Stimulated activated naive CD8-positive, alpha-beta T cell treated with anti-CD3 and anti-CD28 coated beads, Interleukin-15, Interleukin-2, amounts not matched to agents 100 ng/mL and 50 ng/mL, for 24 hours (primary cell): ENCODE measurements at regions not wholly inside any gene's neighbourhood (a gene's known extent, or its start where the extent isn't known, plus 50 kb on each side); places are given as distances from the start of the nearest gene placed in this dataset.

Source experiments
- H3K27ac Mint-ChIP-seq: one replicate; pipeline ENCODE4 v1.8.0; 2021; ENCODE audit warnings: mild to moderate bottlenecking, mixed read lengths
- H3K27me3 Mint-ChIP-seq: one replicate; pipeline ENCODE4 v1.8.0; 2021; ENCODE audit warnings: mixed read lengths
- H3K36me3 Mint-ChIP-seq: one replicate; pipeline ENCODE4 v1.8.0; 2021; ENCODE audit warnings: low read depth, mixed read lengths
- H3K4me1 Mint-ChIP-seq: one replicate; pipeline ENCODE4 v1.8.0; 2021; ENCODE audit warnings: low read depth, mixed read lengths
- H3K4me3 Mint-ChIP-seq: one replicate; pipeline ENCODE4 v1.8.0; 2021; ENCODE audit warnings: mild to moderate bottlenecking, mixed read lengths
- H3K9me3 Mint-ChIP-seq: one replicate; pipeline ENCODE4 v1.8.0; 2021; ENCODE audit warnings: mixed read lengths

- Mint-ChIP-seq H3K36me3 (no peaks in the 10 kb centered on the region), H3K27ac (no peak overlapping the region), H3K4me1 (no peaks in the 10 kb centered on the region), H3K9me3 (no peaks in the 10 kb centered on the region), H3K27me3 (no peaks in the 10 kb centered on the region), H3K4me3 (no peak overlapping the region)
Observed at GRCh38 chr18:55868909-55869308, 280.9 kb upstream of the TCF4 start.

GRCh38 chr18:55866886-55867285 is 278.9 kb upstream of the TCF4 start:
- H3K4me1 Mint-ChIP-seq: no peaks in the 10 kb centered on the region
- H3K4me3 Mint-ChIP-seq: no peak overlapping the region
- H3K9me3 Mint-ChIP-seq: no peaks in the 10 kb centered on the region
- H3K27me3 Mint-ChIP-seq: no peaks in the 10 kb centered on the region
- no peak overlapping the region for H3K27ac Mint-ChIP-seq
- H3K36me3 Mint-ChIP-seq: no peaks in the 10 kb centered on the region

GRCh38 chr18:55866006-55866405 is 278.0 kb upstream of the TCF4 start:
- no peaks in the 10 kb centered on the region for H3K4me1 Mint-ChIP-seq
- no peak overlapping the region for H3K27ac Mint-ChIP-seq
- no peaks in the 10 kb centered on the region for H3K36me3 Mint-ChIP-seq
- no peaks in the 10 kb centered on the region for H3K9me3 Mint-ChIP-seq
- no peaks in the 10 kb centered on the region for H3K27me3 Mint-ChIP-seq
- no peak overlapping the region for H3K4me3 Mint-ChIP-seq

DNA sequence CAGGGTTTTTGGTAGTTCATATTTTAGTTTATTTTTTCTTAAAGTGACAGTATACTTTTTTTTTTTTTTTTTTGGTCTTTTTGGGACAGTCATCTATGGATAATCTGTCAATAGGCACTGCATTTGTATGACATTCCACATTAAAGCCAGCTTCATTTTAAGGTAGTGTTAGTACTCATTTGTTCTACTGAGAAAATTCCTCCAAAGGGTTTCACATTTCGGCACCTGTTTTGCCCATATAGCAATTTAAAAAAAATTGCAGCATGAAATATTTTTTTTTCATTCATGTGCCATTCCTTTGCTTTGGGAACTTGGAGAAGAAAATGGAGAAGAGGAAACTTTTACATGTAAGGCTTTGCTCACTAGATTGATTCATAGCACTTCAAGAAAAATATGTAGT is 276.3 kb upstream of the TCF4 start:
- Mint-ChIP-seq H3K4me1 (no peaks in the 10 kb centered on the region), H3K9me3 (no peaks in the 10 kb centered on the region), H3K27me3 (no peaks in the 10 kb centered on the region), H3K36me3 (no peaks in the 10 kb centered on the region), H3K4me3 (no peak overlapping the region), H3K27ac (no peak overlapping the region)

GRCh38 chr18:55863876-55864275 is 275.9 kb upstream of the TCF4 start:
- Mint-ChIP-seq H3K36me3 (no peaks in the 10 kb centered on the region), H3K27ac (no peak overlapping the region), H3K4me1 (no peaks in the 10 kb centered on the region), H3K4me3 (no peak overlapping the region), H3K27me3 (no peaks in the 10 kb centered on the region), H3K9me3 (no peaks in the 10 kb centered on the region)

DNA sequence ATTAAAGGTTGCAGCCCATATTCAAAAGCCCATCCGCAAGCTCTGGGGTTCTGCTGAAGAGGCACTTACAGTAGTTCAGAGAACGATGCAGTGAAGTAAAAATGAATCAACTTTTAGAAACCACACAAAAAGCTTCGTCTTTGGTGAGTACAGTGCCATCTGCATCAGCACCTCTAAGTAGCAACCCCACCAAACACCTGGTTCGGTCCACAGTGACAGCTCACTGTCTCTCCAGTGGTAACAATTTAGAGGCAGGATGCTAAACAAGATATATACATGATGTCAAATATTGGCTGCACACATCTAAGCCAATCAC is 275.4 kb upstream of the TCF4 start:
- Mint-ChIP-seq H3K4me1 (no peaks in the 10 kb centered on the region), H3K36me3 (no peaks in the 10 kb centered on the region), H3K9me3 (no peaks in the 10 kb centered on the region), H3K27me3 (no peaks in the 10 kb centered on the region), H3K4me3 (no peak overlapping the region), H3K27ac (no peak overlapping the region)

DNA sequence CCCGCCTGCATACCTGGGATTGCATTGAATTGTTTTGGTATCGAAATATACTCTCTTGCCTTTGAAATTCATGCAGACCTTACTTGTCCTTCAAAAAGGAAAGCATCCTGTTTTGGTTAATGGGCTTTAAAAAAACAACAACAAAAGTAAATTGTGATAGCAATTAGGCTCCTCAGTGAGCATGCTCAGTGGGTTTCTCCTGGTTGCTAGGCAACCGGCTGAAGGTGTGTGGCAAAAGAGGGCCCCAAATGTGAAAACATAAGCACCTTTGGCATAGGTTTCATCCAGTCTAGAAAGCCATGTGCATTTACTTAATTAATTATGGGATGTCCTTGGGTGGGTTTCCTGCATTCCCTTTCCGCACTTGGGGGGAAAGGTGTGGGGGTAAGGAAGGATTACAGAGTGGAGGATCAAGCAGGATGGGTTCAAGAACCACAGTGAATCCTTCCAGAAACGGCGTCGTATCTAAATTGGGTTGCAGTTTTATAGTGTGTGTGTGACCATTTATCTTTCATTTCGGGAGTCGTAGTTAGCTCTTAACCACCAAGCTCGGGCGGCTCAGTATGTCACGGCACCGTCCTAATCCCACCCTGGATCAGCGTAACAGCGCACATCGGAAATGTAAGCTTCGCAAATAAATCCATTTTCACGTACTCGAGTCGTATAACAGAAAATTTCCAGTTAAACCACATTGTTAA is 274.9 kb upstream of the TCF4 start:
- Mint-ChIP-seq H3K27ac (no peak overlapping the region), H3K4me3 (no peak overlapping the region), H3K4me1 (no peaks in the 10 kb centered on the region), H3K9me3 (no peaks in the 10 kb centered on the region), H3K36me3 (no peaks in the 10 kb centered on the region), H3K27me3 (no peaks in the 10 kb centered on the region)

- Mint-ChIP-seq H3K36me3 (no peaks in the 10 kb centered on the region), H3K9me3 (no peaks in the 10 kb centered on the region), H3K27me3 (no peaks in the 10 kb centered on the region), H3K27ac (no peak overlapping the region), H3K4me3 (no peak overlapping the region), H3K4me1 (no peaks in the 10 kb centered on the region)
Observed at GRCh38 chr18:55861266-55861665, 273.3 kb upstream of the TCF4 start.

GRCh38 chr18:55858661-55859515 is 270.9 kb upstream of the TCF4 start:
- no peak overlapping the region for H3K27ac Mint-ChIP-seq
- no peaks in the 10 kb centered on the region for H3K27me3 Mint-ChIP-seq
- no peaks in the 10 kb centered on the region for H3K36me3 Mint-ChIP-seq
- H3K4me1 Mint-ChIP-seq: no peaks in the 10 kb centered on the region
- H3K4me3 Mint-ChIP-seq: no peak overlapping the region
- no peaks in the 10 kb centered on the region for H3K9me3 Mint-ChIP-seq

DNA sequence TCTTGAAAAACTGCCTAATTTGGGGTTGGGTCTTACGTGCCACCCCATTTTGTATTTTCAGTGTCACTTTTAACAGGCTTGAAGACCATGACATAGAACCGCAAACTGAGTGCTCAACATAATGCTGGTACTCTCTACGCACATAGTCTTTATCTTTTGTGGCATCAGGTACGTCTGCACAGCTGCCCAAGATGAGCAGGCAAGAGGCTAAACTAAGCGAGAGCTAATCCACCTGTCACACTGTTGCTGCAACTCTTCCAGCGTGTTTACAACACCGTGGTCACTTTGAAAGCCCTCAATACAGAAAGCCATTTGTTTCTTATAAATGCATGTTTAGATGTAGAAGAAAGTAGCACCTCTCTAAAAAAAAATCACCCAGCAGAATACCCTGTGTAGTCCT is 270.0 kb upstream of the TCF4 start:
- Mint-ChIP-seq H3K4me1 (no peaks in the 10 kb centered on the region), H3K4me3 (no peak overlapping the region), H3K36me3 (no peaks in the 10 kb centered on the region), H3K27ac (no peak overlapping the region), H3K27me3 (no peaks in the 10 kb centered on the region), H3K9me3 (no peaks in the 10 kb centered on the region)

- Mint-ChIP-seq H3K4me3 (no peak overlapping the region), H3K9me3 (no peaks in the 10 kb centered on the region), H3K27me3 (no peaks in the 10 kb centered on the region), H3K27ac (no peak overlapping the region), H3K4me1 (no peaks in the 10 kb centered on the region), H3K36me3 (no peaks in the 10 kb centered on the region)
Observed at GRCh38 chr18:55857409-55857808, 269.4 kb upstream of the TCF4 start.

GRCh38 chr18:55856679-55857078 is 268.7 kb upstream of the TCF4 start:
- H3K27me3 Mint-ChIP-seq: no peaks in the 10 kb centered on the region
- no peaks in the 10 kb centered on the region for H3K4me1 Mint-ChIP-seq
- no peak overlapping the region for H3K27ac Mint-ChIP-seq
- no peaks in the 10 kb centered on the region for H3K36me3 Mint-ChIP-seq
- no peak overlapping the region for H3K4me3 Mint-ChIP-seq
- H3K9me3 Mint-ChIP-seq: no peaks in the 10 kb centered on the region

DNA sequence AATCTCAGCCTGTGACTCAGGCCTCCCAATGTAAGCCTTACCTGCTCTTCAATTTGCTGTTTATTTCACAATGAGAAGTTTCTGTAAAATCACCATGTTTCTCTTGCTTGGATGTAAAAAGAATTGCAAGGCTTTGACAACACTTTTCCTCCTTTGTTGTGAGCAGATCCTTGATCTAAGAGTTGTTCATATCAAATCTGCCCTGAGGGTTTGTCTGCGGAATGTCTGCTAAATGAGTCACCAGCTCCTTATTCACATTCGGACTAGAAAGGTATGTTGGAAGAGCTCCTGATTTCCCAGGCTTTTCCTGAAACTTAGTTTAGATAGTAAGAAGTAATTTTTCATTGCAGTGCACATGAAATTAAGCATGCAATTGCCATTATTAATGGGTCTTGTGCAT is 268.2 kb upstream of the TCF4 start:
- Mint-ChIP-seq H3K4me1 (no peaks in the 10 kb centered on the region), H3K9me3 (no peaks in the 10 kb centered on the region), H3K36me3 (no peaks in the 10 kb centered on the region), H3K27me3 (no peaks in the 10 kb centered on the region), H3K27ac (no peak overlapping the region), H3K4me3 (no peak overlapping the region)

DNA sequence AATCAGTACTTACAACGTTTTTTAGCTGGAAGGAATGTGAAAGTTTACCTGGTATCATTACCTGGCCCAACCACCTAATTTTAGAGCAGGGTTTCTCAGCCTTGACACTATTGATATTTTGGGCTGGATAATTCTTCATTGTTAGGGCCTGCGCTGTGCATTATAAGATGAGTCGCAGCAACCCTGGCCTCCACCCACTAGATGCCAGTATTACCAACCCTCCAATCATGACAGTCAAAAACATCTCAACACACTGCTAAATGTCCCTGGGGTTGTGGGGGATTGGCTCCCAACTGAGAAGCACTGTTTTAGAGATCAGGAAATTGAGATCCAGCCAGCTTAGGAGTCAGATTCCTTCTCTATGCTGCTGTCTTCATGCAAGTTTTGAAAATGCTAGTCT is 265.3 kb upstream of the TCF4 start:
- Mint-ChIP-seq H3K9me3 (no peaks in the 10 kb centered on the region), H3K27me3 (no peaks in the 10 kb centered on the region), H3K36me3 (no peaks in the 10 kb centered on the region), H3K4me1 (no peaks in the 10 kb centered on the region), H3K4me3 (no peak overlapping the region), H3K27ac (no peak overlapping the region)

GRCh38 chr18:55850904-55851303 is 262.9 kb upstream of the TCF4 start:
- Mint-ChIP-seq H3K27ac (no peak overlapping the region), H3K4me3 (no peak overlapping the region), H3K27me3 (no peaks in the 10 kb centered on the region), H3K9me3 (no peaks in the 10 kb centered on the region), H3K4me1 (no peaks in the 10 kb centered on the region), H3K36me3 (no peaks in the 10 kb centered on the region)

DNA sequence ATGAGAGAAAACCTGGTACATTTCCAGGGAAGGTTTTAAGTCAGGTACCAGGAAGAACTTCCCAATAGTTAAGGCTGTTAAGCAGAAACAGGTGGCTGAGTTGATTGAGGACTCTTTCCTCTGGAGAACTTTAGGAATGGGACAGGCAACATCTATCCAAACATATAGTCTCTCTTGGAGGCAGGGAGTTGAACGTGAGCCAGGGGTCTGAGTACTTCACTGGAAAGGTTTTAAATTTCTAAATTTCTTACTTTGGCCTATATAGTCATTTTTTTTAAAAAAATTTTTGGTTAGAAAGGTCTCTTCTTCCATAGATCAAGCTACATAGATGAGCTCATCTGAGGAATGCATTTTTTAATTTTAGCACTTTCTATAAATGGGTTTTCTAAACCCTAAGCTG is 261.4 kb upstream of the TCF4 start:
- no peaks in the 10 kb centered on the region for H3K9me3 Mint-ChIP-seq
- no peak overlapping the region for H3K4me3 Mint-ChIP-seq
- H3K36me3 Mint-ChIP-seq: no peaks in the 10 kb centered on the region
- no peaks in the 10 kb centered on the region for H3K27me3 Mint-ChIP-seq
- no peak overlapping the region for H3K27ac Mint-ChIP-seq
- no peaks in the 10 kb centered on the region for H3K4me1 Mint-ChIP-seq
